ENCODE measurements at regions not wholly inside any gene's neighbourhood (a gene's known extent, or its start where the extent isn't known, plus 50 kb on each side); places are given as distances from the start of the nearest gene placed in this dataset.

- H3K27ac ChIP-seq (ENCODE audit: low read depth in 1 of 2, low read length in 2 of 2), result no peak overlapping the region
- TF ChIP-seq YY1 (IDR thresholded peaks at IDR 0.05) (no peak), RXRA (IDR thresholded peaks at IDR 0.05) (no peak), FOXA1 (IDR thresholded peaks at IDR 0.05) (no peak), EGR1 (IDR thresholded peaks at IDR 0.05; ENCODE audit: low read depth in 2 of 2) (no peak), JUND (IDR thresholded peaks at IDR 0.05) (no peak), ATF3 (IDR thresholded peaks at IDR 0.05) (no peak), TAF1 (conservative IDR thresholded peaks at IDR 0.05) (no peak), FOXA2 (IDR thresholded peaks at IDR 0.05) (no peak), HNF4G (IDR thresholded peaks at IDR 0.05) (no peak), HNF4A (conservative IDR thresholded peaks at IDR 0.05) (no peak), RAD21 (IDR thresholded peaks at IDR 0.05) (no peak), SP1 (IDR thresholded peaks at IDR 0.05) (no peak), GABPA (IDR thresholded peaks at IDR 0.05 in 1 of 2, conservative IDR thresholded peaks at IDR 0.05 in 1 of 2) (no peak), ZBTB33 (IDR thresholded peaks at IDR 0.05) (no peak)
- TF ChIP-seq, protein P1, sequence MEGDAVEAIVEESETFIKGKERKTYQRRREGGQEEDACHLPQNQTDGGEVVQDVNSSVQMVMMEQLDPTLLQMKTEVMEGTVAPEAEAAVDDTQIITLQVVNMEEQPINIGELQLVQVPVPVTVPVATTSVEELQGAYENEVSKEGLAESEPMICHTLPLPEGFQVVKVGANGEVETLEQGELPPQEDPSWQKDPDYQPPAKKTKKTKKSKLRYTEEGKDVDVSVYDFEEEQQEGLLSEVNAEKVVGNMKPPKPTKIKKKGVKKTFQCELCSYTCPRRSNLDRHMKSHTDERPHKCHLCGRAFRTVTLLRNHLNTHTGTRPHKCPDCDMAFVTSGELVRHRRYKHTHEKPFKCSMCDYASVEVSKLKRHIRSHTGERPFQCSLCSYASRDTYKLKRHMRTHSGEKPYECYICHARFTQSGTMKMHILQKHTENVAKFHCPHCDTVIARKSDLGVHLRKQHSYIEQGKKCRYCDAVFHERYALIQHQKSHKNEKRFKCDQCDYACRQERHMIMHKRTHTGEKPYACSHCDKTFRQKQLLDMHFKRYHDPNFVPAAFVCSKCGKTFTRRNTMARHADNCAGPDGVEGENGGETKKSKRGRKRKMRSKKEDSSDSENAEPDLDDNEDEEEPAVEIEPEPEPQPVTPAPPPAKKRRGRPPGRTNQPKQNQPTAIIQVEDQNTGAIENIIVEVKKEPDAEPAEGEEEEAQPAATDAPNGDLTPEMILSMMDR (IDR thresholded peaks at IDR 0.05; ENCODE audit: low read depth, low read length, missing input control), result no peak
- TF ChIP-seq, protein P2, sequence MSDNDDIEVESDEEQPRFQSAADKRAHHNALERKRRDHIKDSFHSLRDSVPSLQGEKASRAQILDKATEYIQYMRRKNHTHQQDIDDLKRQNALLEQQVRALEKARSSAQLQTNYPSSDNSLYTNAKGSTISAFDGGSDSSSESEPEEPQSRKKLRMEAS (IDR thresholded peaks at IDR 0.05), result no peak
- TF ChIP-seq, protein P3, sequence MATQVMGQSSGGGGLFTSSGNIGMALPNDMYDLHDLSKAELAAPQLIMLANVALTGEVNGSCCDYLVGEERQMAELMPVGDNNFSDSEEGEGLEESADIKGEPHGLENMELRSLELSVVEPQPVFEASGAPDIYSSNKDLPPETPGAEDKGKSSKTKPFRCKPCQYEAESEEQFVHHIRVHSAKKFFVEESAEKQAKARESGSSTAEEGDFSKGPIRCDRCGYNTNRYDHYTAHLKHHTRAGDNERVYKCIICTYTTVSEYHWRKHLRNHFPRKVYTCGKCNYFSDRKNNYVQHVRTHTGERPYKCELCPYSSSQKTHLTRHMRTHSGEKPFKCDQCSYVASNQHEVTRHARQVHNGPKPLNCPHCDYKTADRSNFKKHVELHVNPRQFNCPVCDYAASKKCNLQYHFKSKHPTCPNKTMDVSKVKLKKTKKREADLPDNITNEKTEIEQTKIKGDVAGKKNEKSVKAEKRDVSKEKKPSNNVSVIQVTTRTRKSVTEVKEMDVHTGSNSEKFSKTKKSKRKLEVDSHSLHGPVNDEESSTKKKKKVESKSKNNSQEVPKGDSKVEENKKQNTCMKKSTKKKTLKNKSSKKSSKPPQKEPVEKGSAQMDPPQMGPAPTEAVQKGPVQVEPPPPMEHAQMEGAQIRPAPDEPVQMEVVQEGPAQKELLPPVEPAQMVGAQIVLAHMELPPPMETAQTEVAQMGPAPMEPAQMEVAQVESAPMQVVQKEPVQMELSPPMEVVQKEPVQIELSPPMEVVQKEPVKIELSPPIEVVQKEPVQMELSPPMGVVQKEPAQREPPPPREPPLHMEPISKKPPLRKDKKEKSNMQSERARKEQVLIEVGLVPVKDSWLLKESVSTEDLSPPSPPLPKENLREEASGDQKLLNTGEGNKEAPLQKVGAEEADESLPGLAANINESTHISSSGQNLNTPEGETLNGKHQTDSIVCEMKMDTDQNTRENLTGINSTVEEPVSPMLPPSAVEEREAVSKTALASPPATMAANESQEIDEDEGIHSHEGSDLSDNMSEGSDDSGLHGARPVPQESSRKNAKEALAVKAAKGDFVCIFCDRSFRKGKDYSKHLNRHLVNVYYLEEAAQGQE (IDR thresholded peaks at IDR 0.05), result no peak
- H3K4me3 ChIP-seq (ENCODE audit: low read depth in 1 of 3, low read length in 3 of 3), result no peak overlapping the region
- H3K9ac ChIP-seq (ENCODE audit: low read depth in 1 of 2, low read length in 2 of 2), result no peak overlapping the region
- H3K9me3 ChIP-seq (ENCODE audit: control insufficient read depth in 4 of 4, low read length in 3 of 4), result no peaks in the 10 kb centered on the region
- H3K27me3 ChIP-seq (ENCODE audit: control insufficient read depth in 4 of 4, insufficient read depth in 4 of 4, low read length in 3 of 4), result no peaks in the 10 kb centered on the region
- no peak for DNase-seq (ENCODE audit: low spot score)
- WGBS, result 89% methylated on average over 8 of the region's 8 CpGs
- no peaks in the 10 kb centered on the region for H3K4me1 ChIP-seq (ENCODE audit: control insufficient read depth in 4 of 4, insufficient read depth in 4 of 4, low read length in 3 of 4)
- no peaks in the 10 kb centered on the region for H3K36me3 ChIP-seq (ENCODE audit: control insufficient read depth in 4 of 4, insufficient read depth in 3 of 4, low read depth in 1 of 4, low read length in 3 of 4)
Measured at GRCh38 chr2:16129716-16130540, 189.6 kb downstream of the MYCN start.
